GM18870 (cell line): ENCODE measurements at regions not wholly inside any gene's neighbourhood (a gene's known extent, or its start where the extent isn't known, plus 50 kb on each side); places are given as distances from the start of the nearest gene placed in this dataset.
"Not testable (repeated sequence)": the region's sequence is repeated elsewhere in the genome, so short reads cannot be mapped to it uniquely, and the experiment has no call there.

ENCODE experiments used
- ATAC-seq: cut with Tn5 transposase; IDR thresholded peaks from one replicate; pipeline ENCODE4 v1.9.1; 2021; ENCODE audit warnings: moderate library complexity; ENCODE audit not compliant: unreplicated experiment

GRCh38 chr3:18195836-18196235 lies 229.3 kb downstream of the SATB1 start:
- no peak for ATAC-seq

DNA sequence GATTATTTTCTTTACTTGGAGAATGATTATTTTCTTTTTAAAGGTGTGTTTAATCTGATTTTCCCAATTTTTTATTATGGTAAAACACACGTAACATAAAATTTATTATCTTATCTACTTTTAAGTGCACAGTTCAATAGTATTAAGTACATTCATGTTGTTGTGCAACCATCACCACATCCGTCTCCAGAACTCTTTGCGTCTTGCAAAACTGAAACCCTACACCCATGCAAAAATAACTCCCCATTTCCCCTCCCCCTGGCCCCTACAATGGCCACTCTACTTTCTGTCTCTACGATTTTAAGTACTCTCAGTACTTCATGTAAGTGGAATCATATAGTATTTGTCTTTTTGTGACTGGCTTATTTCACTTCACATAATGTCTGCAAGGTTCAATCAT lies 230.7 kb downstream of the SATB1 start:
- peak; percentile 58 for ATAC-seq

DNA sequence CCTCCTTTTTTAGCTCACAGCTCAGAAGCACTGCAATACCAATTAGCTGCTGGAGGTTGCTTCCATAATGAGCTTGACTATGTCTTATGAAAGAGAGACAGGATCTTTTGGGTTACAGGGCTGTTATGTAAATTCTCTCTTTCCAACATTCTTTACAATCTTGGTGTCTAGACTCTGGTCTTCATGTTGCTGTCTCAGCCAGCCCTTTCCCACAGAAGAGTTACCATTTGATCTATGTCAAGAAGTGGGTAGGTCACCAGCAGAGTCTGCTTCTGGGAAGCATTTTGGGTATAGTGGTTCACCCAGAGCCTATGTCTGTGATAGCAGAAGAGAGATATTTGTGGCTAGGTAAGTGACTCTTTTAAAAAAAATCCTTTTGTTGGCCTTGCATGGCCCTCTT lies 234.5 kb downstream of the SATB1 start:
- no peak for ATAC-seq

DNA sequence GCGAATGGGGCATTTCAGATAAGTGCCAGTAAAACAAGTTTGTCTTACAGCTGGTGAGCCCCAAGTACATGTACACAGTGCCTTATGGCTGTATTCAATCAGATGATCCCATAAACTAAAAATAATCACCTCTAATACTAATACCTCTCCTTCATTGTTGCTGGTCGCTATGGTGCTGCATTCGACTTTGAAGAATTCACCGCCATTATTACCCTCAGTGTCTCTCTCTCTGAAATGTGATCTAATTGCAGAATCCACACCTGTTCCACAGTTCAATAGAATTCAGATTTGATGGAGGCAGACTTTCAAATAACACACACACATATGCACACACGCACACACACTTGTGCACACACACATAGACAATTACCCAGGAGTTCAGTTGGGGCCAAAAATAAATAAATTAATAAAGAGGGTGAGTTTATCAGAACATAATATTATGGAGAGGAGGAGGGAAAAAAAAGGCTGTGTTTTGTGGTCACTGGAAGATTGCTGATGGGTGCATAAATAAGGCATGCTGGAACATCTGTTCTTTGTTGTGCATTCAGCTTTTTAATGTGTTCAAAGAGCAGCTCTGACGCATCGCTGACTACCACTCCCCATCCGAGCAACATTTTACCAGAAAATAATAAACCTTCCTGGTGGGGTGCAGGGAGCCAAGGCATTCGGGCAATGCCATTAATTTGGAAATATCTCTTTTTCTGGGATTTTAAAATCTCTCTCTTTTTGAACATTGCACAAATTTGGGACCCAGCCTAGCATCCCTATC lies 235.7 kb downstream of the SATB1 start:
- ATAC-seq: no peak

- no peak for ATAC-seq
These were observed 236.6 kb downstream of the SATB1 start for GRCh38 chr3:18188491-18188890.

DNA sequence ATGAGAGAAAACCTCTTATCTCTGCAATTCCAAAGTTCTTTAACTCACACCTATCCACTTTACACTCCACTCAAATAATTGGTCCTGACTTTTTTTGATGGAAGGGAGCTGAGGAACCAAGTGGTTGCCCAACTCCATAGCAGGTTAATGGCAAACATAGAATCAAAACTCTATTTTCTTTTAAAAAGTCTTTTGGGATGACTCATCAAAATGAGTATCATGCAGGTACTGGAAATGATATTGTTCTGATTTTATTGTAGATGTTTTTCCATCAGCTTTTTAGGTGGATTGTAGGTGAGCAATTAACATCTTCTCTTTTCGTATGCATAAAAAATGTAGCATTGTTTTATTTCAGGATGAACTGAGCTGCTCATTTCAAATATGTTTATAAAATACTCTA lies 239.5 kb downstream of the SATB1 start:
- ATAC-seq: no peak

- not testable (repeated sequence) for ATAC-seq
These were observed 242.2 kb downstream of the SATB1 start for GRCh38 chr3:18182923-18183322.

DNA sequence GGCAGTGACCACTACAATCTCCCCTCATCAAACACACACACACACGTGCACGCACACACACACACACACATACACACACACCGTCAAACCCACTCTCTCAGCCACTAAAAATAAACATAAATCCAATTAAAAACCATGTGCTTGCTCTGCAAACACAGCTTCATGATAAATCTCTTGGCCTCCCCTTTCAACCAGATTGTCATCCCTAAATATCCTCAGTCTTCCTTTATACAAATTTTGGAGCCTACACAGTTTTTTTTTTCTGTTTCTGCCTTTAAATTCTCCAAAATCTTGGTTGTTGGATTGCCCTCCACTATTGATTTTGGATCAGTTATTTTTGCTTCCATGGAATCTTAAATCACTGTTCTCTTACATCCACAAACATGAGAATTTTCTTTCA lies 245.6 kb downstream of the SATB1 start:
- ATAC-seq: no peak

DNA sequence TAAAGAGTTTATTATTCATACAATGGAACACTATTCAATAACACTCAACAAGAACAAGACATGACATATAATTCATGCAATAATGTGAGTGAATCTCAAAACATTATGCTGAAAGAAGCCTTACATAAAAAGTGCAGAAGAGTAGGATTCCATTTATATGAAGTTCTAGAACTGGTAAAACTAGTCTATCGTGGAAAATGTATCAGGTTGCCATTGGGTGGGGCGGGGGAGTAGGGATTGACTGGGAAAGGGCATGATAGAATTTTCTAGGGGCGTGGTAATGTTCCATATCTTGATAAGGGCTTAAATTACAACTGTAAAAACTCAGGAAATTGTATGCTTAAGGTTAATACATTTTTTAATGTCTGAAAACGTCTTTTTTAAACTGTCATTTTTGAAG lies 247.9 kb downstream of the SATB1 start:
- ATAC-seq: no peak

- ATAC-seq: not testable (repeated sequence)
These were observed 251.2 kb downstream of the SATB1 start for GRCh38 chr3:18173891-18174290.

DNA sequence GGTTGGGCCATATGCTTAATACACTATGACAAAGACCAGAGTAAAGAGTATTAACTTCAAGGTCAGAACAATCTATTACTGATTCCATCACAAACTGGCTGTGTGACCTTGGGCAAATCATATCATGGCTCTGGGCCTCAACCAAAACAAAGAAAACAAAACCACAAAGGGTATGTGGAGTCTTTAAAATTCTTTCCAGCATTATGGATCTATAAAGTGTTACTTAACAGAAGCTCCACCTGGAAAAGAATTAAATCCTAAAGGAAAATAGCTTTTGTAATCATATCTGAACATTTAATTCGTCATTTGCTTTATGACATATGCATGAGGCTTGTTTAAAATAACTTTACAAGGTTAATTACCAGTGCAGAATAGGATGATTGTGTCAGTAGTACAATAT lies 265.5 kb downstream of the SATB1 start:
- no peak for ATAC-seq

DNA sequence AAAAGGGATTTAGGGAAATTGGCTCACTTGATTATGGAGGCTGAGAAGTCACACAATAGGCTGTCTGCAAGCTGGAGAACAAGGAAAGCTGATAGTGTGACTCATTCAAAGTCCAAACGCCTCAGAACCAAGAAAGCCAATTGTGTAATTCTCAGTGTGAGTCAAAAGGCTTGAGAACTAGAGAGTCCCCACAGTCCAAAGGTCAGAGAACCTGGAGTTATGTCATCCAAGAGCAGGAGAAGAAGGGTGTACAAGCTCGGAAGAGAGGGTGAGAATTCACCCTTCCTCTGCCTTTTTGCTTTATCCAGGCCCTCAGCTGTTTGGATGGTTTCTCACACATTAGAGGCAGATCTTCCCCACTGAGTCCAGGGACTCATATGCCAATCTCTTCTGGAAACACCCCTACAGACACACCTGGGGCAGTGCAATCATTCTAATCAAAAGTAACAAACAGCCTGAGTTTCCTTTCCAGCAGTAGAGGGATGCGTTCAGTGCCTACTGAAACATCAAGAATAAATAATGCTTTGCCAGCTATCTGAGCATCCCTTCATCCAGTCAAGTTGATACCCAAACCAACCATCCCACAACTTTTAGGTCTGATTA lies 271.5 kb downstream of the SATB1 start:
- ATAC-seq: peak; percentile 70

DNA sequence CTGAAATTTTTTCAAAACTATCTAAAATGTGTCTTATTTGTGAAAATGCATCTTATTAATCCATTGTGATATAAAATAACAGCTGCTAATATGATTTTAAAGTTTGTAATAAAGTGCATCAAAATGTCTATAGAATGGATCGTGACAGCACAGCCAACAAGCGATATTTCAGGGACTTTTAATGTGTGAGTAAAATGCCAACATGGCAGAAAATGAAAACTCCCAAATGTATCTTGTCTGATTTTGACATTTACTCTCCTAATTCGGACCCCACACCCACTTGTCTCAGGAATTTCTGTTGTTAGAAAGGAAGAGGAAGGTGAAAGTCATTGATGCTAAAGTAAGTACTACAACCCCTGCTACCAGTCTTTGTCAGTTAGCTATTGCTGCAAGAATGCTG lies 273.9 kb downstream of the SATB1 start:
- ATAC-seq: no peak

GRCh38 chr3:18149935-18150334 lies 275.2 kb downstream of the SATB1 start:
- ATAC-seq: no peak

DNA sequence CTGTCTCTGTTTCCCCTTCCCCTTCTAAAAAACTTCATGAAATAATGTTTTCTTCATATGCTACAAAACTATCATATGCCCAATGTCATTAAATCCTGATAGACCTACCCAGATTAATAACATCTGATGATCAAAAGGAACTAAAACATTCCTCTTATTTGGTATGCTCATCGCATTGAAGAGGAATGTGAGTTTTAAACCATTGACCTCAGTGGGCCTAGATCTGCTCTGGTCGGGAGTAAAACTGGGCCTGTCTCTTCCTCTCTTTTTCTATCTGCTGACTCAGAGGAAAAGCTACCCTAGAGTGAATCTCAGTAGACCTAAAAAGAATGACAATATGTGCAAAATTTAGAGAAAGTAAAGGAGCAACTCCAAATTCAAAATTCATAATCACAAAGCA lies 275.8 kb downstream of the SATB1 start:
- no peak for ATAC-seq

GRCh38 chr3:18144571-18144970 lies 280.6 kb downstream of the SATB1 start:
- ATAC-seq: no peak

GRCh38 chr3:18143258-18143780 lies 281.8 kb downstream of the SATB1 start:
- no peak for ATAC-seq

- ATAC-seq: no peak
These were observed 287.2 kb downstream of the SATB1 start for GRCh38 chr3:18137958-18138357.

DNA sequence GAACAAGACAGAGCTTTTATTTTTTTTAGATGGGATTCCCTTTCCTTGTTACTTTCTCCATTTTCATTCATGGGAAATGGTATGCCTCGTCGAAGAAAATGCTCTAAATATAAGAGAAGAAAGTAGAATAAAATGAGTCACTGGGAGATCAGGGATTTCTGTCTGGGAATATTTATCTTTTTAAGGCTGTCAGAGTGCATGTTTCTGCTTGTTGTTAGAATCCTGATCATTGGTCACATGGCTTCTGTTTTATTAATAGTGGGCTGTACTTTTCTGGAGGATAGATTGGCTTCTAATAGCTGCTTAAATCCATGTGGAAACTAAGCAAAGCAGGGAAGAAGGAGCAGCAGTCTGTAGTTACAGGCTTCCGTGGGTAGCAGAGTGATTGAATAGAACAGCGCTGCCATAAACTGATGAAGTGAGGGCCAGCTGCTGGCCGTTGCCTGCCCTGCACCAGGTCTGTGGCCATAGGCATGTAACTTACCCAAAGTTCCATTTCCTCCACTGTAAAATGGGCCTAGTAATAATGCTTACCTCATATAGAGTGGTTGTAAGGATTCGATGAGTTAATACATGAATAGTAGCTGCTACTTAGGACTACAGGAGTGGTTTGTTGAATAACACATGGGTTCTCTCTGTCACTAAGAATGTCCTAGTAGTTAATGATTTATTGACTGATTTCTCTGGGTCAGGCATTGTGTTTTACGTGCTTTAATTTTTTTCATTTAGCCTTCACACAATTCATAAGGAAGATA lies 289.9 kb downstream of the SATB1 start:
- ATAC-seq: no peak

- no peak for ATAC-seq
These were observed 290.6 kb downstream of the SATB1 start for GRCh38 chr3:18134386-18135059.

GRCh38 chr3:18132991-18133390 lies 292.1 kb downstream of the SATB1 start:
- ATAC-seq: no peak
